ENCODE measurements at regions not wholly inside any gene's neighbourhood (a gene's known extent, or its start where the extent isn't known, plus 50 kb on each side); places are given as distances from the start of the nearest gene placed in this dataset.

DNA sequence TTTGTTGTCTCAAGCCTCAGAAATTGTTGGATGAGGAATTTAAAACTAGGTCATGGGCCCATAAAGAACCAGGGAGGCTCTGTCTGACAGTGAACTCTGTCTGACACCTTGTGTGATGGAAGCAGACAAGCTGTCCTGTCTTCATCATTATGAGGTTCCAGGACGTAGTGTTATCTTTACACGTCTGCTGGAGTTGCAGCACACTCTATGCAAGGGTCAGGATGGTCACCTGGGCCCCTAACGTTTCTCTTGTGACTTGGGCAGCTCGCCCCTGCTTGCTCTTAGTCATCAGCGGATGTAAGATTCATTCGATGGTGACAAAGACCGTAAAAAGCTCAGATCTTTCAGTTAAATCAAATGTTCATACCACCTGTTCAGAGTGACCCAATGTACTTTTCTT lies 92.0 kb upstream of the ADGRG2 start:
- ChIA-PET CTCF (interaction anchor here (0.8 kb wide), 1 partner anchor 13 kb away, joined by 3 read pairs; no protein-coding TSS in a partner anchor), POLR2A (no interaction called here)
- no peaks in the 10 kb centered on the region for H3K36me3 ChIP-seq (ENCODE audit: control insufficient read depth in 2 of 2, insufficient read depth in 1 of 2, low read length in 2 of 2)
- no peak overlapping the region for H3K4me3 ChIP-seq (ENCODE audit: low read depth, low read length)
- peaks cover 7% of the 10 kb centered on the region; the same call in 1 of the 2 replicates for H3K4me1 ChIP-seq (ENCODE audit: control insufficient read depth, insufficient read depth, low read length)
- TF ChIP-seq ZNF324 (tag by site-specific recombination; IDR thresholded peaks at IDR 0.05) (no peak), ZNF426 (tag by site-specific recombination; IDR thresholded peaks at IDR 0.05) (no peak), INSM2 (tag by site-specific recombination; IDR thresholded peaks at IDR 0.05) (no peak), EGR2 (tag by site-specific recombination; IDR thresholded peaks at IDR 0.05; ENCODE audit: low read depth) (no peak), ZNF510 (tag by site-specific recombination; IDR thresholded peaks at IDR 0.05; ENCODE audit: insufficient replicate concordance) (no peak), ZNF785 (tag by site-specific recombination; IDR thresholded peaks at IDR 0.05) (no peak), ZIC2 (tag by site-specific recombination; IDR thresholded peaks at IDR 0.05) (no peak)
- H3K27ac ChIP-seq (ENCODE audit: extremely low read depth, low read depth, low read length) = no peak overlapping the region
- no peaks in the 10 kb centered on the region for H3K9me3 ChIP-seq (ENCODE audit: control insufficient read depth, insufficient read depth, low read depth, low read length)

- H3K4me3 ChIP-seq (ENCODE audit: low read depth, low read length) = no peak overlapping the region
- H3K36me3 ChIP-seq (ENCODE audit: control insufficient read depth in 2 of 2, insufficient read depth in 1 of 2, low read length in 2 of 2) = no peaks in the 10 kb centered on the region
- TF ChIP-seq ZNF23 (tag by site-specific recombination; IDR thresholded peaks at IDR 0.05; ENCODE audit: borderline replicate concordance) = no peak
- no peak for TF ChIP-seq ZNF394 (tag by site-specific recombination; IDR thresholded peaks at IDR 0.05; ENCODE audit: borderline replicate concordance)
- no peak for TF ChIP-seq PRDM6 (tag by site-specific recombination; IDR thresholded peaks at IDR 0.05)
- no peak for TF ChIP-seq ZFP41 (tag by site-specific recombination; IDR thresholded peaks at IDR 0.05; ENCODE audit: borderline replicate concordance)
- TF ChIP-seq ZNF544 (tag by site-specific recombination; IDR thresholded peaks at IDR 0.05) = no peak
- TF ChIP-seq ZSCAN30 (tag by site-specific recombination; IDR thresholded peaks at IDR 0.05) = no peak
- TF ChIP-seq, protein P1, sequence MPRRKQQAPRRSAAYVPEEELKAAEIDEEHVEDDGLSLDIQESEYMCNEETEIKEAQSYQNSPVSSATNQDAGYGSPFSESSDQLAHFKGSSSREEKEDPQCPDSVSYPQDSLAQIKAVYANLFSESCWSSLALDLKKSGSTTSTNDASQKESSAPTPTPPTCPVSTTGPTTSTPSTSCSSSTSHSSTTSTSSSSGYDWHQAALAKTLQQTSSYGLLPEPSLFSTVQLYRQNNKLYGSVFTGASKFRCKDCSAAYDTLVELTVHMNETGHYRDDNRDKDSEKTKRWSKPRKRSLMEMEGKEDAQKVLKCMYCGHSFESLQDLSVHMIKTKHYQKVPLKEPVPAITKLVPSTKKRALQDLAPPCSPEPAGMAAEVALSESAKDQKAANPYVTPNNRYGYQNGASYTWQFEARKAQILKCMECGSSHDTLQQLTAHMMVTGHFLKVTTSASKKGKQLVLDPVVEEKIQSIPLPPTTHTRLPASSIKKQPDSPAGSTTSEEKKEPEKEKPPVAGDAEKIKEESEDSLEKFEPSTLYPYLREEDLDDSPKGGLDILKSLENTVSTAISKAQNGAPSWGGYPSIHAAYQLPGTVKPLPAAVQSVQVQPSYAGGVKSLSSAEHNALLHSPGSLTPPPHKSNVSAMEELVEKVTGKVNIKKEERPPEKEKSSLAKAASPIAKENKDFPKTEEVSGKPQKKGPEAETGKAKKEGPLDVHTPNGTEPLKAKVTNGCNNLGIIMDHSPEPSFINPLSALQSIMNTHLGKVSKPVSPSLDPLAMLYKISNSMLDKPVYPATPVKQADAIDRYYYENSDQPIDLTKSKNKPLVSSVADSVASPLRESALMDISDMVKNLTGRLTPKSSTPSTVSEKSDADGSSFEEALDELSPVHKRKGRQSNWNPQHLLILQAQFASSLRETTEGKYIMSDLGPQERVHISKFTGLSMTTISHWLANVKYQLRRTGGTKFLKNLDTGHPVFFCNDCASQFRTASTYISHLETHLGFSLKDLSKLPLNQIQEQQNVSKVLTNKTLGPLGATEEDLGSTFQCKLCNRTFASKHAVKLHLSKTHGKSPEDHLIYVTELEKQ (tag by site-specific recombination; IDR thresholded peaks at IDR 0.05; ENCODE audit: borderline replicate concordance) = no peak
- peak; percentile 20; the same call in 1 of the 2 replicates for TF ChIP-seq ZNF654 (tag by site-specific recombination; IDR thresholded peaks at IDR 0.05; ENCODE audit: low read depth)
- TF ChIP-seq, protein P2, sequence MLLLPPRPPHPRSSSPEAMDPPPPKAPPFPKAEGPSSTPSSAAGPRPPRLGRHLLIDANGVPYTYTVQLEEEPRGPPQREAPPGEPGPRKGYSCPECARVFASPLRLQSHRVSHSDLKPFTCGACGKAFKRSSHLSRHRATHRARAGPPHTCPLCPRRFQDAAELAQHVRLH (tag by site-specific recombination; IDR thresholded peaks at IDR 0.05) = no peak
- TF ChIP-seq, protein P3, sequence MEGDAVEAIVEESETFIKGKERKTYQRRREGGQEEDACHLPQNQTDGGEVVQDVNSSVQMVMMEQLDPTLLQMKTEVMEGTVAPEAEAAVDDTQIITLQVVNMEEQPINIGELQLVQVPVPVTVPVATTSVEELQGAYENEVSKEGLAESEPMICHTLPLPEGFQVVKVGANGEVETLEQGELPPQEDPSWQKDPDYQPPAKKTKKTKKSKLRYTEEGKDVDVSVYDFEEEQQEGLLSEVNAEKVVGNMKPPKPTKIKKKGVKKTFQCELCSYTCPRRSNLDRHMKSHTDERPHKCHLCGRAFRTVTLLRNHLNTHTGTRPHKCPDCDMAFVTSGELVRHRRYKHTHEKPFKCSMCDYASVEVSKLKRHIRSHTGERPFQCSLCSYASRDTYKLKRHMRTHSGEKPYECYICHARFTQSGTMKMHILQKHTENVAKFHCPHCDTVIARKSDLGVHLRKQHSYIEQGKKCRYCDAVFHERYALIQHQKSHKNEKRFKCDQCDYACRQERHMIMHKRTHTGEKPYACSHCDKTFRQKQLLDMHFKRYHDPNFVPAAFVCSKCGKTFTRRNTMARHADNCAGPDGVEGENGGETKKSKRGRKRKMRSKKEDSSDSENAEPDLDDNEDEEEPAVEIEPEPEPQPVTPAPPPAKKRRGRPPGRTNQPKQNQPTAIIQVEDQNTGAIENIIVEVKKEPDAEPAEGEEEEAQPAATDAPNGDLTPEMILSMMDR (tag by site-specific recombination; IDR thresholded peaks at IDR 0.05) = 0 out of 2 replicates have a peak, but pooled peaks have one; percentile 23
- H3K27ac ChIP-seq (ENCODE audit: extremely low read depth, low read depth, low read length) = no peak overlapping the region
- H3K4me1 ChIP-seq (ENCODE audit: control insufficient read depth, insufficient read depth, low read length) = no peaks in the 10 kb centered on the region
- no peaks in the 10 kb centered on the region for H3K9me3 ChIP-seq (ENCODE audit: control insufficient read depth, insufficient read depth, low read depth, low read length)
- ChIA-PET CTCF (interaction anchor here (0.7 to 1.7 kb wide), 9 partner anchors 11 to 848 kb away, joined by 3 to 5 read pairs (median 3); no protein-coding TSS in a partner anchor), POLR2A (no interaction called here)
Measured at GRCh38 chrX:19225909-19226308, 103.6 kb upstream of the ADGRG2 start.
